NCI-H2171 (cell line): ENCODE measurements at regions not wholly inside any gene's neighbourhood (a gene's known extent, or its start where the extent isn't known, plus 50 kb on each side); places are given as distances from the start of the nearest gene placed in this dataset.
A peak's percentile ranks its signal among the peaks of the same experiment; 100 is the strongest.
"Not testable (repeated sequence)": the region's sequence is repeated elsewhere in the genome, so short reads cannot be mapped to it uniquely, and the experiment has no call there.

Experiments
- DNase-seq: peaks from one replicate; lab custom pipeline; 2025; lab: John Stamatoyannopoulos, UW

DNA sequence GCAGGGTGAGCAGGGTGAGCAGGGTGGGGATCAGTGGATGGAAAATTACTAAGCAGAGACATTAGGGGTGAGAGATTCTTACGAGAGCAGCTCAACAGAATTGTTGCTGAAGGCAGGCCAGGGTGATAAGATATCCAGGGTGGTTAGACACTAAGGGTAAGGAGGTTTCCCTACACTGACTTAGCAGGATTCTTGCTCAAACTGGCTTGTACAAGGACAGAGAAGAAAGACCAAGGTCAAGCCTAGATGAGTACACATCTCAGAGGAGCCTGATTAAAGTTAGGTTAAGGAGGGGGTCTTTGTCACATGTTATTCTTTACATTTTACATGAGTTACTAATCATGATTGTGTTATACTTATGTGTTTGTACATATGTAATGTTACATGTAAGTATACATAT is 262.8 kb upstream of the FANCL start:
- no peak for DNase-seq

DNA sequence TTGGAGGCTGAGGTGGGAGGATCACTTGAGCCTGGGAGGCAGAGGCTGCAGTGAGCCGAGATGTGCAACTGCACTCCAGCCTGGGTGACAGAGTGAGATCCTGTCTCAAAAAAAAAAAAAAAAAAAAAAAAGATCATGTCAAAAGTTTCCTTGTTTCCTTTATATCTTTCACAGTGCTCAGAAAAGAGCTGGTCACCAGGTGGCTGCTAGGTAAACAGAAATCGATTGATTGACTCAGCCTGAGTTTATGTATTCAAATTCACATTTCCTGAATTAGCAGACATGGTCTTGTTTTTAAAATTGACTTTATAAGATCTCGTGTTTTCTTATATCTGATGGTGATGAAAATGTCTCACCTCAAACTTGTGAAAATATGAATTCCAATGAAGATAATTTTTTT is 261.8 kb upstream of the FANCL start:
- no peak for DNase-seq

DNA sequence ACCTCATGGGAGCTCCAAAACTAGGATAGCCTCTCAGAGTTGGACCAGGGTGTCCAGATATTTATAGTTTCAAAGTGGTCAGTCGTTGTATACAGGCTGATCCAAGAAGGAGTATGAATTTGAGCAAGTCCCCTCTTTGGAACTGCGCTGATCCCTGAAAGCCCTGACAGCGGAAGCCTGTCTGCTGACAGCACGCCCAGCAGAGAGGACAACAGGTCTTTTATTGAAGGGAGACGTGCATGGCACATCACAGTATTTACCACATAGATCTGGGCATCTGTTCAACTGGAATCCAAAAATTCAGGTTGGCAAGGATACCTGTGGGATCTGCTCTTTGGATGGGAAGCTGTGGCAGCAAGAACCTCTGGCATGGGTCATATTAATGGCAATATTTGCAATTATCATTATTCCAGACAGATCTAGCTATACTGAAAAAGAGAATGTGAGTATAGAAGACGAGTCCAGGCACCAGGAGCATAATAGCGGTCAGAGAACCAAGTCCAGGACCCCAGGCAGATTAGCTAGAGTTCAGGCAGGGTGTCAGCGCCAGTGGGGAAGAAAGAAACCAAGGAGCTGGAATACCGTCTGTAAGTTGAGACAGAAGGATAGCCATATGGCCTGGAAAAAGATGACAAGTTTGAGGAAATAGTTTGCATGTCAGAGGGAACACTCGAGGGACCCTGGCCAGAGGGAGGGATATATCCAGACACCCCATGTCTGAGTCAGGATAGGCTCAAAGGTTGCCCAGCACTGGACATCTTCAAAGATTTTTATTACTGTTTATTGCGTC is 260.4 kb upstream of the FANCL start:
- no peak for DNase-seq

DNA sequence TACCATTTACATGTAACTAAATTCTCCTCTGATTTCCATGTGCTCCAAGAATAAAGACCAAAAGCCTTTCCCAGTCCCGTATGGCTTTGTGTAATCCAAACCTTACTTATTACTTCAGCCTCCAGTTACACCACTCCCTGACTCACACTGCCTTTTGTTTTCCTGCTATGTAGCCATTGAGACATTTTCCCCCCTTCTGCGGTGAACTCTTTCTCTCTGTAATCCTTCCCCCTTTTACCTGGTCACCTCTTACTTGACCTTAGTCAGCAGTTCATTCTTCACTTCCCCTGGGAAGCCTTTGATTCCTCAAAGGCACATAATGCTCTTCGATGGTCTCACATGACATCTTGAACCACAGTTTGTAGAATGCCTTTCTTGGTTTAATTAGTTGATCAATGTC is 256.0 kb upstream of the FANCL start:
- DNase-seq: no peak

GRCh38 chr2:58495806-58496205 is 254.7 kb upstream of the FANCL start:
- DNase-seq: no peak

DNA sequence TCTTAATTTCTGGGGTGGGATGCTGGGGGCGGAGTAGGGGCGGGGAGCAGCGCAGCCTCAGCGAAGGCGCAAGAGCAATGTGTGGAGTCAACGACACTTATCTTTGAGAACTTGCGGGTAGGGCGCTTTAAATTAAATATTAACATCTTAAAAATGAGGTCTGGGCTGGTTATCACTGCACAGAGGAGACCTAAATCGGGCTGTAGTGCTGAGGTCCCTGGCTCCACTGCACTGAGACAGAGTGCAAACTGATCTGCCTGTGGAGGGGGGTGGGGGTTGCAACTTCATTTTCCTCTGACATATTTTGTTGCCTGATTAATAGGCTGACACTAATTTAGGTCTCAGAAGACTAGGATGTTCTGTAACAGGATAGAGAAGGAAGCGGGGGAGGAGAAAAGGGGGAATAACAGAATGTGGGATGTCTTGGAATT is 253.0 kb upstream of the FANCL start:
- DNase-seq: no peak

DNA sequence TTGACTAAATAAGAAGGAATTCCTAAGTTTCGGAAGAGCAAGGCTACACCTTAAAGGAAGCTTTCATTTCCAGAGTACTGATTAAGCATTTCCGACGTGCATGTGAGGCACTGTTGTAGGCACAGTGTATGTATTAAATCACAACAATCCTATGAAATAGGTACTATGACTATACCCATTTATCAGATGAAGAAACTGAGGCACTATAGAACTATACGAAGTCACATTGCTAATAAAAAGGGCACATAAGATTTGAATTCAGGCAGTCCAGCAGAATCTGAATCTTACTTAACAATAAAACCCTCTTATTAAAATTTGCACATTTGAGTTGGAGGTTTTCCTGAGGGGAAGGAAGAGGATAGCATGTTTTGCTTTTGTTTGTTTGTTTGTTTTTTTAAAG is 243.5 kb upstream of the FANCL start:
- no peak for DNase-seq

DNA sequence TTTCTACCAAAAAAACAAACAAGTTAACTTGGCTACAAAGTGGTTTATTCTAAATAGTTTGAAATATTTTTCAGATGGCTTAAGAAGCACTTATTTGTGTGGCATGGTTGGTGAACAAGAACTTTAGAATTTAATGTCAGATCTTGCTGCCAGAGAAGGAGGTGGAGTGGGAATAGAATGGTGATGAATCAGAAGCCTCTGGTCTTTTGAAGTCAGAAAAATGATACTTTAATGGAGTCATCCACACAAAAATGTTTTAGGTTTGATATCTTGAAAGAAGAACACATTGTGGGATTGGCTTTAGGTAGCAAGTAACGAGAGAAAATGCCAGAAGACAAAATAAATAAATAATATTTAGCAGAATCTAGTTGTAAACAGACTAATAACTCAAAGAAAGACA is 243.1 kb upstream of the FANCL start:
- no peak for DNase-seq

DNA sequence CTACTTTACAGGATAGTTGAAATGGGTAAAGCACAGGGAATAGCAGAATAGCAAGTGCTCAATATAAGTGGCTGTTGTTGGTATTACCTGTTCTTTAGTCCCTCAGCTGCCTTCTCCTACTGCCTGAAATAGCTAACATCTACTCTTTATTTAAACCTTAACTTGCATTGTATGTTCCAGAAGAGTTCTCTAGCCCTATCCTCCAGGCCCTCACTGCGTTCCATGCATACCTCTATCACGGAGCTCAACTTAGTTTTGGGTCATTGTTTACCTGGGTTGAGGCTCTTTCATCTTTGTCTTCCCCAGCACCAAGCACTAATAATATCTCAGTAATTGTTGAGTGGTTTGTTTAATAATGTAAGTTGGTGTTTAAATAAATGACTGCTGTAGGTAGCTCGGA is 242.2 kb upstream of the FANCL start:
- DNase-seq: no peak

GRCh38 chr2:58481670-58482069 is 240.5 kb upstream of the FANCL start:
- no peak for DNase-seq

DNA sequence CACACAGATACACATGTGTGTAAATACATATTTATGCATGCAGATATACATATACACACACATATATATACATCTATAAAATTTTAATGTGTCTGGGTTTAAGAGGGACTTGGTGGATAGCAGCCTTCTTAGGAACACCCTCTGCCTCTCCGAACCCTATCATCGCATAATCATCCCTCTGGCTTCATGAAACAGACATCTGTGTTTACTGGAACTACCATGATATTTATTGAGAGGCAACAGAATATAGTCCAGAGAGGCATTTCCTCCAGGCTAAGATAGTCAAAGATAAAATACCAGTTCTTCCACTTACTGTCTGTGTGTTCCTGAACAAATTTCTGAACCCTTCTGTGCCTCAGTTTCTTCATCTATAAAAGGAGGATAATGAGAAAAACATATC is 239.0 kb upstream of the FANCL start:
- no peak for DNase-seq

DNA sequence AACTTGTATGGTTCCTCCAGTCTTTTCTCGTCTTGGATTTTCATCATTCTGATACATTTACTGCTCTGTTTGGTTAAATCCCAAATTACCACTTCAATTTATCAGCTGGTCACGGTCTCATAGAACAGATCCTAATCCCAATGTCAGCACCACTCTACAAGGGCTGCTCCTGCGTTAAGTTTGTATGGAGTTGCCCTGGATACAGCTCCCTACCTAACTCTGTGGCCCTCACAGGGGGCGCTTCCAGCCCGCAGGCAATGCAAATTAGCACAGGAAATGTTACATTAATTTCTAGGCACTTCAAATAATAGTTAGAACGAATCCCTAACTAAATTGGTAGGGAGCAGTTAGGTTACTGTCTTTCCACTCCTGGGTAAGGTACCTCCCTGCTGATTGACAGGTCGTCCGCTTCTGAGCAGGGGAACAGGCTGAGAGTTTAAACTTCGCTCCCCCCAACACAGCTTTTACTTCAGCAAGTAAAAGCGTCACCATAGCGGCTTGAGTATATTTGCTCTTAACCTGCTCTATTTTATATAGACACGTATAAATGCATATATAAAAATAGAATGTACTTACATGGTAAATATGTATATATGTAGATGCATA is 238.5 kb upstream of the FANCL start:
- no peak for DNase-seq

DNA sequence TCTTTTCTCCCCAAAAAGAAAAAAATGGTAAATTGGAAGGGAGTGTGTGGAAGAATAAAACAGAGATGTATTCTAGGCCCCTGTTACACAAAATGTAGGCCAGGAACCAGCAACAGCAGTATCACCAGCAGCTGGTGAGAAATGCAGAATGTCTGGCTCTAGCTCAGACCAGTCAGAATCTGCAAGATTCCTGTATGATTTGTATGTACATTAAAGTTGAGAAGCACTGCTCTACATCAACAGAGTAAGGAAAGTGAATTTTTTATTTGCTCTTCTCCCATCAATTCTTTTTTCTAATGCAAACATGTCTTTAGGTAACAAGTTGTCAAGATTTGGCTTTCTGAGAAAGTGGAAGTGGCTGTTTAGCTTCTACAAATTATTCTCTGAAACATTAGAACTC is 235.4 kb upstream of the FANCL start:
- no peak for DNase-seq

DNA sequence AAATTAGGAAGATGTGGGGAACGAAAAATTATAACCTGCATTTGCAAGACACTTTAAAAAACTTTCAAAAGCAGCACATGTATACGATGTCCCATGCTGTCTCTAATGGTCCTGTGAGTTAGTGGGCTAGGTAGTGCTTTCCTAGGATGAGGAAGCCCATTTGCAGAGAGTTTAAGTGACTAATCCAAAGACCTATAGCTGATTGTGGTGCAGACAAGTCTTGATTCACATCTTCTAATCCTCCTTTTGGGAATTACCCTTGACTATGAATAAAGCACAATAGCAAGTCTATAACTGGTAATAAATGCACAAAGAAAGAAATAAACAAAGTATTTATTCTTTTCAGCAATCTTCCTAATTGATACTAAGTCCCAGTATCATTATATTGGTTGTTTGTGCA is 234.6 kb upstream of the FANCL start:
- no peak for DNase-seq

GRCh38 chr2:58473165-58473564 is 232.0 kb upstream of the FANCL start:
- DNase-seq: no peak

GRCh38 chr2:58466804-58467203 is 225.7 kb upstream of the FANCL start:
- no peak for DNase-seq

GRCh38 chr2:58466021-58466420 is 224.9 kb upstream of the FANCL start:
- DNase-seq: not testable (repeated sequence)

- no peak for DNase-seq
These were observed 219.5 kb upstream of the FANCL start for GRCh38 chr2:58460670-58461069.

DNA sequence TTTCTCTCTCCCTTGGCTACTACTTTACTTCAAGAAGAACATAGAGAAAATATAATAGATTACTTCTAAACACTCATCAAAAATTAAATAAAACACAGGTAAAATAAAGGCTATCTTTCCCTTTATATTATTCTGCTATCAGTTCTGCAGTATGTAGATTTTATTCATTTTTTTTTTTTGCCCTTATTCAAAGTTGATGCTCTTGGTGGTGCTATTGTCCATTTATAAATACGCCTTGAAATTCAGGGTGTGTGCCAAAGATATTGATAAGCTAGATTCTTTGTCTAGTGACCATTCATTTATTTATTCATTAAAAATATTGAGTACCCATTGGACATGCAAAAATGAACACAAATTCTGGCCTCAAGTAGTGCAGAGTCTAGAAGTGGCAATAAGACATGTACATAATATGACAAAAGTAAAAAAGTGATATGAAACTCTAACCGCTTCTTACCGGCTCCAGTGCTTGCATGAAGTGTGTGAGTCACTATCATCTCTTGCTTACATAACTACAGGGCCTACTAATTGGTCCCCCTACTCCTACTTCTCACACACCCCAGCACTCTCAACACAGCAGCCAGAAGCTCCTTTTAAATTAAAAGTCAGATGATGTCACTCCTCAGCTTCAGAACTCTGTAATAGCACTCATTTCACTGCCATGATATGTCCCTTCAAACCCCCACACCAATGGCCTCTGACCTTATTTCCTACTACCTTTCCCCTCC is 208.3 kb upstream of the FANCL start:
- DNase-seq: no peak

- DNase-seq: no peak
These were observed 207.7 kb upstream of the FANCL start for GRCh38 chr2:58448845-58449244.

DNA sequence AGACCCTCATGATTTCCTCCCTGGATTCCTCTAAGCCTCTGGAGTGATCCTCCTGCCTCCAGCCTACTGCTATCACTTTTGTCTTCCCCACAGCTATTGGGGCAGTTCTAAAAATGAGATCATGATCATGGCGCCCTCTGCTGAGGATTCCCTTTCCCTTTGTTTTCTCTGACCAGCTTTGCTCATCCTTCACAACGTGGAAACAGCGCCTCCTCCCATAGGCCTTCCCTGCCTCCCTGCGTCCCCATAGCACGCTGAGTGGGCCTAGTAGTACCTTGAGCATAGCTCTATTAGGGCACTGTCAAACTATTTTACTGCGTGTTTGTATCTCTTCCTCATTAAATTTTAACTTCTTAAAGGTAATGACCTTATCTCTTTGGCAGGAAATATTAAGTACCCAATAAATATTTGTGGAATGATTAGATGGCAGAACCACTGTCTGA is 207.0 kb upstream of the FANCL start:
- peak; percentile 10 for DNase-seq

- no peak for DNase-seq
These were observed 206.5 kb upstream of the FANCL start for GRCh38 chr2:58447586-58447985.

DNA sequence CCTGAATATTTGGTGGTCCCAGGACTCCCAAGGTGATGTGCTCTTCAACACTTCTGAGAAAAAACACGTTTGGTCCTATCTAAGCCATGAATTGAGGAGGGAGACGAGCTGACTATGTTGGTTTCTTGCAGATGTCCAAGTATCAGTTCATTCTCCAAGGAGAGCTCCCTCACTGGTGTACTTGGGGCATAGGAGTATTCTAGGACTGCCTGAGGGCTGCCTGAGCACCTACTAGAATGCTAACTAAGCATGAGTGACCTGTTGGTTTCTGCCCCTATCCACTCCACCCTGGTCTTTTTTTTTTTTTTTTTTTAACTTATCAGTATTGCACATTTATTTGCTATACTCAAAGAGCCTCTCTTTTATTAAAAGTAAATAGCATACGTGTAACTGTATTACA is 200.5 kb upstream of the FANCL start:
- DNase-seq: no peak
